A673 (cell line): ENCODE measurements at regions not wholly inside any gene's neighbourhood (a gene's known extent, or its start where the extent isn't known, plus 50 kb on each side); places are given as distances from the start of the nearest gene placed in this dataset.

ENCODE experiments used
- BruUV-seq: library from RNA; stranded (reverse); fragments of 400-500 nt; replicated peaks from 2 replicates; lab custom pipeline; 2021; lab: Mats Ljungman, UMichigan
- CTCF ChIA-PET: fragments of 300-600 bp; sonication (Branson Sonifier 250); formaldehyde crosslinking; loops from one replicate; lab custom pipeline; 2022; ENCODE audit warnings: antibody characterized with exemption; lab: Charles Lee
- POLR2A ChIA-PET: fragments of 300-600 bp; sonication (Branson Sonifier 250); formaldehyde crosslinking; loops from one replicate; lab custom pipeline; 2022; ENCODE audit warnings: antibody characterized with exemption; ENCODE audit not compliant: low non-redundant PET; lab: Charles Lee
- DNase-seq: peaks from one replicate; pipeline ENCODE4 v3.0.0-alpha.2; 2015; ENCODE audit warnings: low spot score
- H3K27ac ChIP-seq: fragments of 200-600 bp; sonication (generic); 2 replicates; pipeline ENCODE4 v1.5.1; 2016; ENCODE audit warnings: mixed run types, low read depth, mild to moderate bottlenecking, mixed read lengths, antibody characterized with exemption, low read length; ENCODE audit not compliant: poor library complexity, severe bottlenecking
- H3K27me3 ChIP-seq: fragments of 200-600 bp; sonication (generic); replicated peaks from 2 replicates; pipeline ENCODE4 v1.6.1; 2017; ENCODE audit warnings: mixed run types, low read depth, mild to moderate bottlenecking, mixed read lengths, antibody characterized with exemption, low read length; ENCODE audit not compliant: insufficient read depth, poor library complexity
- H3K36me3 ChIP-seq: fragments of 200-600 bp; sonication (generic); 2 replicates; pipeline ENCODE4 v1.6.1; 2016; ENCODE audit warnings: mixed run types, mild to moderate bottlenecking, mixed read lengths, antibody characterized with exemption, low read length; ENCODE audit not compliant: insufficient read depth, poor library complexity, severe bottlenecking
- H3K4me1 ChIP-seq: fragments of 200-600 bp; sonication (generic); 2 replicates; pipeline ENCODE4 v1.6.1; 2017; ENCODE audit warnings: mixed run types, mild to moderate bottlenecking, mixed read lengths, antibody characterized with exemption, low read length; ENCODE audit not compliant: insufficient read depth, poor library complexity, severe bottlenecking
- H3K4me3 ChIP-seq: fragments of 200-600 bp; sonication (generic); 2 replicates; pipeline ENCODE4 v1.5.1; 2016; ENCODE audit warnings: low read depth, mixed run types, mild to moderate bottlenecking, mixed read lengths, low read length; ENCODE audit not compliant: poor library complexity, severe bottlenecking
- H3K9me3 ChIP-seq: fragments of 200-600 bp; sonication (generic); 2 replicates; pipeline ENCODE4 v1.6.1; 2016; ENCODE audit warnings: mixed run types, low read depth, mild to moderate bottlenecking, mixed read lengths, antibody characterized with exemption, low read length; ENCODE audit not compliant: poor library complexity, severe bottlenecking
- CTCF ChIP-seq: fragments of 300-800, 200-600 bp; sonication (generic); conservative IDR thresholded peaks from 2 replicates; pipeline ENCODE4 v1.5.1; 2017; ENCODE audit warnings: low read depth, mild to moderate bottlenecking, antibody characterized with exemption, low read length, moderate library complexity, mixed read lengths
- EZH2 ChIP-seq: fragments of 200-600 bp; sonication (generic); IDR thresholded peaks from 2 replicates; pipeline ENCODE4 v1.6.1; 2017; ENCODE audit warnings: borderline replicate concordance, low read depth, mild to moderate bottlenecking, mixed read lengths, antibody characterized with exemption, low read length; ENCODE audit not compliant: poor library complexity, severe bottlenecking
- intact Hi-C: fragments of 100-400 bp; cut with micrococcal nuclease; formaldehyde crosslinking; loops from one replicate; pipeline ENCODE4 v1.10.0; 2022; ENCODE audit not compliant: unreplicated experiment

- intact Hi-C loops = no loop called here
- BruUV-seq = no TSS peak
- Histone ChIP-seq H3K4me1 (no peaks in the 10 kb centered on the region), H3K9me3 (no peaks in the 10 kb centered on the region), H3K4me3 (no peak overlapping the region), H3K36me3 (no peaks in the 10 kb centered on the region), H3K27ac (no peak overlapping the region), H3K27me3 (no peaks in the 10 kb centered on the region)
- POLR2A ChIA-PET = no interaction called here
- CTCF ChIA-PET = no interaction called here
- DNase-seq = no peak
- TF ChIP-seq CTCF = no peak
- TF ChIP-seq EZH2 = no peak
These were observed 786.0 kb upstream of the GRM7 start for GRCh38 chr3:6074952-6075351.

- H3K27me3 ChIP-seq = no peaks in the 10 kb centered on the region
- intact Hi-C loops = no loop called here
- ChIA-PET CTCF (no interaction called here), POLR2A (no interaction called here)
- no peak for TF ChIP-seq CTCF
- no peak for TF ChIP-seq EZH2
- no peaks in the 10 kb centered on the region for H3K36me3 ChIP-seq
- H3K4me3 ChIP-seq = no peak overlapping the region
- peaks cover under 1% of the 10 kb centered on the region for H3K9me3 ChIP-seq
- H3K4me1 ChIP-seq = no peaks in the 10 kb centered on the region
- no peak overlapping the region for H3K27ac ChIP-seq
- BruUV-seq = no TSS peak
- DNase-seq = no peak
These were observed 782.5 kb upstream of the GRM7 start for GRCh38 chr3:6078436-6078835.

- no peak for TF ChIP-seq EZH2
- TF ChIP-seq CTCF = no peak
- H3K27ac ChIP-seq = no peak overlapping the region
- peaks cover 3% of the 10 kb centered on the region for H3K9me3 ChIP-seq
- no peak overlapping the region for H3K4me3 ChIP-seq
- BruUV-seq = no TSS peak
- intact Hi-C loops = no loop called here
- H3K36me3 ChIP-seq = no peaks in the 10 kb centered on the region
- H3K27me3 ChIP-seq = no peaks in the 10 kb centered on the region
- no peak for DNase-seq
- no peaks in the 10 kb centered on the region for H3K4me1 ChIP-seq
- ChIA-PET POLR2A (no interaction called here), CTCF (no interaction called here)
These were observed 781.9 kb upstream of the GRM7 start for GRCh38 chr3:6079011-6079410.
